Breast epithelium (tissue), 4 donors: ENCODE measurements at regions not wholly inside any gene's neighbourhood (a gene's known extent, or its start where the extent isn't known, plus 50 kb on each side); places are given as distances from the start of the nearest gene placed in this dataset.

ENCODE experiments used
- DNase-seq, 2 donors: peaks; one replicate each; pipeline ENCODE4 v3.0.0-alpha.2; 2019; ENCODE audit warnings: low spot score in 2 of 2
- H3K27ac ChIP-seq, 2 donors: fragments of 200-600 bp; sonication (generic) in 1 of 2; one replicate each; pipeline ENCODE4 v1.5.1; 2016 to 2019; ENCODE audit warnings: mild to moderate bottlenecking in 1 of 2
- H3K27me3 ChIP-seq, 2 donors: fragments of 200-600 bp; sonication (generic) in 1 of 2; one replicate each; pipeline versions ENCODE4 v1.5.1 to v1.6.0; 2017 to 2019; ENCODE audit warnings: control low read depth in 1 of 2, mild to moderate bottlenecking in 1 of 2
- H3K36me3 ChIP-seq: fragments of 200-600 bp; one replicate; pipeline ENCODE4 v1.5.1; 2019
- H3K4me1 ChIP-seq, 2 donors: fragments of 200-600 bp; sonication (generic); one replicate each; pipeline ENCODE4 v1.5.1; 2016 to 2019; ENCODE audit warnings: control low read depth in 1 of 2
- H3K4me3 ChIP-seq, 3 donors: fragments of 200-600 bp; sonication (generic); 1 replicate in 2 of 3; 2 replicates in 1 of 3; pipeline ENCODE4 v1.5.1; 2016 to 2019; ENCODE audit warnings: mild to moderate bottlenecking in 3 of 3, moderate library complexity in 2 of 3
- H3K9me3 ChIP-seq, 2 donors: fragments of 200-600 bp; sonication (generic) in 1 of 2; one replicate each; pipeline ENCODE4 v1.5.1; 2016 to 2019; ENCODE audit warnings: control low read depth in 1 of 2
- CTCF ChIP-seq, 3 donors: fragments of 450-650 bp; IDR thresholded peaks; one replicate each; pipeline ENCODE4 v1.5.1; 2016 to 2017; ENCODE audit warnings: antibody characterized with exemption in 3 of 3, mild to moderate bottlenecking in 3 of 3, moderate library complexity in 3 of 3
- POLR2A ChIP-seq: fragments of 450-650 bp; IDR thresholded peaks from one replicate; pipeline ENCODE4 v1.6.1; 2016; ENCODE audit warnings: antibody characterized with exemption, mild to moderate bottlenecking, moderate library complexity
- POLR2AphosphoS5 ChIP-seq, 3 donors: sonication (generic); formaldehyde crosslinking; IDR thresholded peaks; one replicate each; pipeline ENCODE4 v1.6.1; 2017; ENCODE audit warnings: antibody characterized with exemption in 3 of 3
- intact Hi-C: fragments of 100-400 bp; cut with DNase I; formaldehyde crosslinking; loops from one replicate; pipeline ENCODE4 v1.15.1; 2023; ENCODE audit warnings: low total_unique reads

- no peak overlapping the region for H3K27ac ChIP-seq
- DNase-seq: no peak
- H3K4me1 ChIP-seq: no peaks in the 10 kb centered on the region
- intact Hi-C loops: no loop called here
- no peaks in the 10 kb centered on the region for H3K27me3 ChIP-seq
- H3K36me3 ChIP-seq: no peaks in the 10 kb centered on the region
- H3K9me3 ChIP-seq: no peaks in the 10 kb centered on the region
- TF ChIP-seq POLR2A (no peak), POLR2AphosphoS5 (IDR thresholded peaks at IDR 0.05) (no peak)
- H3K4me3 ChIP-seq: no peak overlapping the region
Observed at GRCh38 chr6:165970001-165970400, 197.7 kb downstream of the TBXT start.

DNA sequence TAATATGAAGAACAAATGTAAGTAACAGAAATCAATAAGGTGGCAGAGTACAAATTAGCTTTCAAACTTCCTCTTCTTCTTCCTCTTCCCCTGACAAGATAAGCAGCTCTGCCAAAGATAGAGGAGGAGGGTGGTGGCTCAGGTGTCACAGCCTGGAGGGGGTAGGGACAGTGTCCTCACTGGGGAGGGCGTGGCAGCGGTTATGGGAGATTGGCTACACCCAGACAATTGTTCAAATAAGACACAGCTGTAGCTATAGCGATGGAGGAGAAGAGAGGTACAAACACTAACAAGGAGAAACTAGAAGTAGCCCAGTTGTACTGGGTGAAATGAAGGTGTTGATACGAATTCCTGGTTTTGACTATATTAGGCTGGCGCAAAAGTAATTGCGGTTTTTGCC is 198.5 kb downstream of the TBXT start:
- intact Hi-C loops: no loop called here
- DNase-seq: no peak

DNA sequence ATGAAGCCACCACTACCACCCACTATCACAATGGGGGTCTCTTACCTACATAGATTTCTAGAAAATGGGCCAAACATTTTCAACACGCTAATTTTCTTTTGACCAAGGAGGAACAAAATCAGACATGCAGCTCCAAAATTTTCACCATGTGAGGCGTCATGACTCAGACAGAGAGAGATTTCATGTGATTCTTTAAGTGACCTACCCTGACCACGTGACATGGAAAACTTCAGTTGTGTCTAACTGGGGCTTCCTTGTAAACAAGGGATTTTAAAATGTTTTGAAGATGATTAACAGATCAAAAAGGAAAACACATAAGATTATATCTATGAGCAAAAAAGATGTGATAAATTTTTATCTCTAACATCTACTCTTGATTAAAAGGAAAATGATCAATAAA is 199.2 kb downstream of the TBXT start:
- TF ChIP-seq CTCF (IDR thresholded peaks at IDR 0.05) (no peak), POLR2A (no peak), POLR2AphosphoS5 (IDR thresholded peaks at IDR 0.05) (no peak)
- no peak for DNase-seq

More for the DNA sequence above, 198.5 kb downstream of the TBXT start:
- Histone ChIP-seq H3K27ac (no peak overlapping the region), H3K4me1 (no peaks in the 10 kb centered on the region), H3K9me3 (no peaks in the 10 kb centered on the region), H3K4me3 (no peak overlapping the region), H3K27me3 (no peaks in the 10 kb centered on the region), H3K36me3 (no peaks in the 10 kb centered on the region)
- TF ChIP-seq POLR2A (no peak), POLR2AphosphoS5 (IDR thresholded peaks at IDR 0.05) (no peak)

DNA sequence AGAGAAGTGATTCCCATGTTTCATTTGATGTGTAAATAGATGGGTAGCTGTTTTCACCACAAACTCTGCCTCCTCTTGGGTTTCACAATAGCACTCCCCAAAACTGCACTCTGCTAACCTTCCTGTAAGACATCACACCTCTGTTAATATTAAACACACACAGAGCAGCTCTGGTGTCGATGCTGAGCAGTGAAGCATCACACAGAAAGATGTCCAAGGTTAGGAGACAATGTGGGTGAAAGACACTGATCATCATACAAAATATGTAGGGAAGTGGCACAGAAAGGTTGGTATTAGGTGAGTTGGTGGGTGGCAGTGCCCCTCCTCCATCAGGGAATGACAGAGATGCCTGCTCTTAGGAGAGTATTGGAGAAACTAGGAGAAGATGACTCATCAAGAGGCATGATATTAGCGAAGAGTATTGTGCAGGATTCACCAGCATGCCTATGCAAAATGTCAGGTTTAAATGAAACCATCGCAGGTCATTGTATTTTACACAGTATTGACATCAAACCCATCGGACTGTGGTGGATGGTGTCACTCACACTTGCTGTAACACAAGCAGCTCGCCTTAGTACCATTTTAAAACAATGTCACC is 199.7 kb downstream of the TBXT start:
- no peak for DNase-seq
- Histone ChIP-seq H3K27me3 (no peaks in the 10 kb centered on the region), H3K27ac (no peak overlapping the region), H3K36me3 (no peaks in the 10 kb centered on the region), H3K4me1 (no peaks in the 10 kb centered on the region), H3K9me3 (no peaks in the 10 kb centered on the region), H3K4me3 (no peak overlapping the region)
- TF ChIP-seq CTCF (IDR thresholded peaks at IDR 0.05) (no peak), POLR2AphosphoS5 (IDR thresholded peaks at IDR 0.05) (no peak), POLR2A (no peak)
- intact Hi-C loops: no loop called here

More for the DNA sequence above, 199.2 kb downstream of the TBXT start:
- Histone ChIP-seq H3K9me3 (no peaks in the 10 kb centered on the region), H3K36me3 (no peaks in the 10 kb centered on the region), H3K4me1 (no peaks in the 10 kb centered on the region), H3K27ac (no peak overlapping the region), H3K4me3 (no peak overlapping the region), H3K27me3 (no peaks in the 10 kb centered on the region)
- intact Hi-C loops: no loop called here

GRCh38 chr6:165963750-165964149 is 203.9 kb downstream of the TBXT start:
- TF ChIP-seq POLR2A: no peak
- TF ChIP-seq CTCF (IDR thresholded peaks at IDR 0.05): no peak
- no peak for TF ChIP-seq POLR2AphosphoS5 (IDR thresholded peaks at IDR 0.05)

GRCh38 chr6:165962366-165962765 is 205.3 kb downstream of the TBXT start:
- no peaks in the 10 kb centered on the region for H3K27me3 ChIP-seq
- no peaks in the 10 kb centered on the region for H3K9me3 ChIP-seq
- H3K36me3 ChIP-seq: no peaks in the 10 kb centered on the region
- no peak for TF ChIP-seq CTCF (IDR thresholded peaks at IDR 0.05)
- no peak for TF ChIP-seq POLR2AphosphoS5 (IDR thresholded peaks at IDR 0.05)
- no peak overlapping the region for H3K4me3 ChIP-seq
- H3K4me1 ChIP-seq: no peaks in the 10 kb centered on the region
- H3K27ac ChIP-seq: no peak overlapping the region
- intact Hi-C loops: no loop called here
- no peak for DNase-seq

More at GRCh38 chr6:165963750-165964149, 203.9 kb downstream of the TBXT start:
- Histone ChIP-seq H3K4me3 (no peak overlapping the region), H3K4me1 (no peaks in the 10 kb centered on the region), H3K27ac (no peak overlapping the region), H3K9me3 (no peaks in the 10 kb centered on the region), H3K36me3 (no peaks in the 10 kb centered on the region), H3K27me3 (no peaks in the 10 kb centered on the region)
- intact Hi-C loops: no loop called here
- no peak for DNase-seq
